ENCODE measurements at regions not wholly inside any gene's neighbourhood (a gene's known extent, or its start where the extent isn't known, plus 50 kb on each side); places are given as distances from the start of the nearest gene placed in this dataset.

GRCh38 chr7:10688544-10688943, 285.1 kb upstream of the PHF14 start:
- no peak overlapping the region for H3K4me3 ChIP-seq (ENCODE audit: low read depth, low read length)
- TF ChIP-seq CTCF (IDR thresholded peaks at IDR 0.05; ENCODE audit: borderline replicate concordance, insufficient read depth, low read depth, low read length), result no peak

GRCh38 chr7:10696064-10696463, 277.6 kb upstream of the PHF14 start:
- TF ChIP-seq CTCF (IDR thresholded peaks at IDR 0.05; ENCODE audit: borderline replicate concordance, insufficient read depth, low read depth, low read length), result no peak
- no peak overlapping the region for H3K4me3 ChIP-seq (ENCODE audit: low read depth, low read length)

- TF ChIP-seq CTCF (IDR thresholded peaks at IDR 0.05; ENCODE audit: borderline replicate concordance, insufficient read depth, low read depth, low read length), result no peak
- no peak overlapping the region for H3K4me3 ChIP-seq (ENCODE audit: low read depth, low read length)
Measured at GRCh38 chr7:10703059-10703458, 270.6 kb upstream of the PHF14 start.

GRCh38 chr7:10703981-10704380, 269.7 kb upstream of the PHF14 start:
- TF ChIP-seq CTCF (IDR thresholded peaks at IDR 0.05; ENCODE audit: borderline replicate concordance, insufficient read depth, low read depth, low read length), result no peak
- no peak overlapping the region for H3K4me3 ChIP-seq (ENCODE audit: low read depth, low read length)

GRCh38 chr7:10704653-10705052, 269.0 kb upstream of the PHF14 start:
- no peak for TF ChIP-seq CTCF (IDR thresholded peaks at IDR 0.05; ENCODE audit: borderline replicate concordance, insufficient read depth, low read depth, low read length)
- no peak overlapping the region for H3K4me3 ChIP-seq (ENCODE audit: low read depth, low read length)

- no peak for TF ChIP-seq CTCF (IDR thresholded peaks at IDR 0.05; ENCODE audit: borderline replicate concordance, insufficient read depth, low read depth, low read length)
- no peak overlapping the region for H3K4me3 ChIP-seq (ENCODE audit: low read depth, low read length)
Measured at GRCh38 chr7:10706875-10707493, 266.7 kb upstream of the PHF14 start.

- H3K4me3 ChIP-seq (ENCODE audit: low read depth, low read length), result no peak overlapping the region
- no peak for TF ChIP-seq CTCF (IDR thresholded peaks at IDR 0.05; ENCODE audit: borderline replicate concordance, insufficient read depth, low read depth, low read length)
Measured at GRCh38 chr7:10707519-10707918, 266.2 kb upstream of the PHF14 start.
